Smooth muscle cell of the brain vasculature (primary cell): ENCODE measurements at regions not wholly inside any gene's neighbourhood (a gene's known extent, or its start where the extent isn't known, plus 50 kb on each side); places are given as distances from the start of the nearest gene placed in this dataset.
"Not testable (repeated sequence)": the region's sequence is repeated elsewhere in the genome, so short reads cannot be mapped to it uniquely, and the experiment has no call there.

Experiments
- DNase-seq: peaks from one replicate; pipeline ENCODE4 v3.0.0-alpha.2; 2012; ENCODE audit warnings: low read depth, low spot score

- DNase-seq, result no peak
Measured at GRCh38 chr11:23751280-23751679, 745.6 kb upstream of the LUZP2 start.

GRCh38 chr11:23755076-23755475 is 741.8 kb upstream of the LUZP2 start:
- no peak for DNase-seq

- no peak for DNase-seq
Measured at GRCh38 chr11:23755769-23756168, 741.1 kb upstream of the LUZP2 start.

GRCh38 chr11:23759489-23759888 is 737.4 kb upstream of the LUZP2 start:
- DNase-seq, result no peak

- no peak for DNase-seq
Measured at GRCh38 chr11:23764286-23764685, 732.6 kb upstream of the LUZP2 start.

GRCh38 chr11:23765682-23766252 is 731.1 kb upstream of the LUZP2 start:
- DNase-seq, result no peak

GRCh38 chr11:23767576-23767975 is 729.3 kb upstream of the LUZP2 start:
- no peak for DNase-seq

- DNase-seq, result no peak
Measured at GRCh38 chr11:23769214-23769613, 727.6 kb upstream of the LUZP2 start.

GRCh38 chr11:23772081-23772480 is 724.8 kb upstream of the LUZP2 start:
- DNase-seq, result no peak

- no peak for DNase-seq
Measured at GRCh38 chr11:23778971-23779370, 717.9 kb upstream of the LUZP2 start.

- no peak for DNase-seq
Measured at GRCh38 chr11:23780231-23780630, 716.6 kb upstream of the LUZP2 start.

GRCh38 chr11:23781803-23782560 is 714.9 kb upstream of the LUZP2 start:
- DNase-seq, result no peak

- DNase-seq, result not testable (repeated sequence)
Measured at GRCh38 chr11:23786974-23787373, 709.9 kb upstream of the LUZP2 start.

- DNase-seq, result no peak
Measured at GRCh38 chr11:23789200-23789853, 707.5 kb upstream of the LUZP2 start.

- DNase-seq, result no peak
Measured at GRCh38 chr11:23789938-23790371, 706.9 kb upstream of the LUZP2 start.

- no peak for DNase-seq
Measured at GRCh38 chr11:23797624-23798419, 699.0 kb upstream of the LUZP2 start.

GRCh38 chr11:23834306-23834705 is 662.5 kb upstream of the LUZP2 start:
- DNase-seq, result not testable (repeated sequence)

- DNase-seq, result no peak
Measured at GRCh38 chr11:23836981-23837380, 659.9 kb upstream of the LUZP2 start.

GRCh38 chr11:23840872-23841271 is 656.0 kb upstream of the LUZP2 start:
- DNase-seq, result no peak

GRCh38 chr11:23846902-23847422 is 649.9 kb upstream of the LUZP2 start:
- no peak for DNase-seq

GRCh38 chr11:23851216-23851615 is 645.6 kb upstream of the LUZP2 start:
- no peak for DNase-seq

GRCh38 chr11:23856654-23857053 is 640.2 kb upstream of the LUZP2 start:
- DNase-seq, result no peak
